Stimulated activated CD4-positive, alpha-beta T cell treated with anti-CD3 and anti-CD28 coated beads, Interleukin-4, amount 100 ng/mL, for 4 hours (primary cell): ENCODE measurements at regions not wholly inside any gene's neighbourhood (a gene's known extent, or its start where the extent isn't known, plus 50 kb on each side); places are given as distances from the start of the nearest gene placed in this dataset.

Experiments
- DNase-seq, 2 experiments: peaks; one replicate each; pipeline ENCODE4 v3.0.0-alpha.2; 2020

DNA sequence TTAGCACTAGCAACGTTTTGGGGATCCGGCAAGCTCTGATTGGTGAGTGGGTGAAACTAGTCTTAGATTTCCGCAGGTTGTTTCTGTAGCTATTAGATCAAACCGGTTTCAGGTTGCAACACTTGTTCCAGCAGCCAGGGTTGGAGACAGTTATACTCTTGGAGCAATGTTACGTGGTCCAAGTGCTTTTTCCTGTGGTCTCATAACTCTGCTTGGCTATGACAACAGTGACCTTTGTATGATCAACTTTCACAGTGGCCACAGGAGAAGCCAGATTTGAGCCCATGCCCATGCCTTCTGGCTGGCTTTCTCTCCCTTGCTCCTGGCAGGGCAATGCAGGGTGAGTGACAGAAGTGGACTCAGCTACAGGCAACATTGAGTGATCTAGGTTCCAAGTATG is 84.5 kb upstream of the TAF1B start:
- no peak for DNase-seq

GRCh38 chr2:9760069-9760901 is 83.0 kb upstream of the TAF1B start:
- DNase-seq: no peak

GRCh38 chr2:9760902-9761228 is 82.4 kb upstream of the TAF1B start:
- no peak for DNase-seq

DNA sequence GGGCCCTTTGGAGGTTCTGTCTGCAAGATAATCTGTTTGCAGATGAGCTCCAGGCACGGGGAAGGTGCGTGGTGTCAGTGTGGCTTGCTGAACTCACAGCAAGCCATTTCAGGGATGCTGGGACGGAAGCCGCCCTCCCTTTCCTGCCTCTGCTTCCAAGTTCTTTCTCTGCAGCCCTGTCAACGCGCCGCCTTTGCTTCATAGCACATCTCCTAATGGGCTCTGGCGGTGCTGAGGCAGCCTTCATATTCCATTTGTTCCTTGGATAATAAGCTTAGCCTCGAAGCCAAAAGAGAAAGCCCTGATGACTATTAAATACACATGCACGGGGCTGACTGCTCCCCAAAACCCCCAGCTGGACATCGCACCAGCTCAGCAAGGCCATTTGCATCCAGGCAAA is 81.7 kb upstream of the TAF1B start:
- DNase-seq: no peak

- no peak for DNase-seq
Observed at GRCh38 chr2:9762164-9762563, 81.1 kb upstream of the TAF1B start.

GRCh38 chr2:9762941-9763340 is 80.3 kb upstream of the TAF1B start:
- no peak for DNase-seq

- peak in 1 of 2 experiments; percentile 29 for DNase-seq
Observed at GRCh38 chr2:9763356-9764152, 79.7 kb upstream of the TAF1B start.

GRCh38 chr2:9764153-9764778 is 79.0 kb upstream of the TAF1B start:
- DNase-seq: no peak

DNA sequence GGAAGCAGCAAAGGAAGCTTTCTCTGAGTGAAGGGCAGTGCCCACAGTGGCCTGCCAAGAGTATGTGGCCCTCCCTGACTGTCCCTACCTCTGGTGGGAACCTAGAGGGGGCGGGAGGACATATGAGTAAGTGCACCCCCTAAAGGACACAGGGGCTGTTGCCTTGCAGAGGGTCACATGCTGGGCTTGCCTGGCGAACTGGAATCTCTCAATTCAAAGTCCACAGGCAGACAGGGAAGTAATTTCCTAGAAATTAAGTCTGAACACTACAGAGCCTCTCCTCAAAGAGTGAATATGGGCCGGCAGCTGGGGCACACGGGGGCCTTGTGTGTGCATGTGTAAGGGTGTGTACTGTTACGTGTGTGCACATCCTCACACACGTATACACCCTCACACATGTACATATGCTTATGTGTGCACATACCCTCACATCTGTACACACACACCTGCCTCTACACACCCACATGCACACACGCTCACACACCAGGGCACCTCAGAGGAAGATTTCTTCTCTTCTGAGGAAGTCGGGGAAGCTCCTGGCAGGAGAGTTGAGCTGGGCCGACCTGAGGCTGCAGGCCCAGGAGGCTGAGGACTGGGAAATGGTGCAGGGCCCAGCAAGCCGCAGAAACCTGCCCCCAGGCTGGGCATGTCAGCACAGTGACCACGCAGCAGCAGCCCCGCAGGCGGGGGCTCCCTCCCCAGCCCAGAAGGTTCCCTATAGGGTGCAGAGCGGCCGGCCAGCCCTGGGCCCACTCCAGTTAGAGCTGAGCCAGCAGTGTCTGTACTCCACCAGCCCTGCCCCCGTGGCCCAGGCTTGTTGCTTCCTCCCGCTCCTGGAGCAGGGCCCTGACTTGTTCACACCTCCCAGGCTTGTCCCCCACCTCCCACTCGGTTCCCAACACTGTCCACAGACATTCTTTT is 77.4 kb upstream of the TAF1B start:
- DNase-seq: no peak

DNA sequence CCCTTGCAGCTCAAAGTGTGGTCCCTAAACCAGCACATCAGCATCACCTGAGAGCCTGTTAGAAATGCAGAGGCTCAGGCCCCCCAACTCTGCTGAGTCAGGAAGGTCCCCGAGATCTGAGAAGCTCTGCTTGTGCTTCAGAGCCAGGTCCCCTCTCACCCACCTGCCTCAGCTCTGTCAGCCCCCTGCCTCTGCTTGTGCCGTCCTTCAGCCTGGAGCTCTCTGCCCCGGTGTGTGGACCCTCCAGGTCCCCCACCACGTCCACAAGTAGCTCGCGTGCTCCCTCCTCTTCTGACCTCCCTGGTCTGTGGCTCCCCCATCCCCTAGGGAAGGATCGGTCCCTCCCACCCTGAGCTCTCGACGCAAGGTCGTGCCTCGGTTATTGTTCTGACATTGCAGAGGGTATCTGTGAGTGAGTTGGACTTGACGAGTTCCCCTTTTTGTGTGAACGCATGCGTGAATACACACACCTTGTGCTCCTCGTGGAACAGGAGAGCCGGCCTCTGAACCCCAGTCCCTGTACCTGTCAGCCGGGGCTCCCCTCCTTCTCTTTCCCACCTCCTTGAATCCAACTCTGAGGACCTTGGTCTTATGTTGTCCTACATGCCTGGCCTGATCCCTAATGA is 75.5 kb upstream of the TAF1B start:
- no peak for DNase-seq

DNA sequence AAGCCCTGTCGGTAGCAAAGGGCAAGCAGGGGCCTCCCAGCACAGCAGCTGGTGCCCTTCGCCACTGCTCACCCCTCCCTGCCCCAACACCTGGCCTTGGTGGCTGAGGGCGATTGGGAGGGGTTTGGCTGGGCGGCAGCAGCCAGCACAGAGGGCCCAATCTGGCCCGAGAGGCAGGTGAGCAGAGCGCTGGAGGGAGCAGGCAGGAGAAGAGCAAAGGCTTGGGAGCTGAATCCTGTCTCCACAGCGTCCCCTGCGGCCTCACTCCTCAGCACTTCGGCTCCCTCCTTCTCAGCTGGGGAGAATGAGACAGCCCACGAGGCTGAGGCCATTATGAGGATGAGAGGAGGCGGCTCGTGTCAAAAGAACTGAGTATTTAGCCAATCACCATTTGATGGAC is 74.9 kb upstream of the TAF1B start:
- DNase-seq: no peak

DNA sequence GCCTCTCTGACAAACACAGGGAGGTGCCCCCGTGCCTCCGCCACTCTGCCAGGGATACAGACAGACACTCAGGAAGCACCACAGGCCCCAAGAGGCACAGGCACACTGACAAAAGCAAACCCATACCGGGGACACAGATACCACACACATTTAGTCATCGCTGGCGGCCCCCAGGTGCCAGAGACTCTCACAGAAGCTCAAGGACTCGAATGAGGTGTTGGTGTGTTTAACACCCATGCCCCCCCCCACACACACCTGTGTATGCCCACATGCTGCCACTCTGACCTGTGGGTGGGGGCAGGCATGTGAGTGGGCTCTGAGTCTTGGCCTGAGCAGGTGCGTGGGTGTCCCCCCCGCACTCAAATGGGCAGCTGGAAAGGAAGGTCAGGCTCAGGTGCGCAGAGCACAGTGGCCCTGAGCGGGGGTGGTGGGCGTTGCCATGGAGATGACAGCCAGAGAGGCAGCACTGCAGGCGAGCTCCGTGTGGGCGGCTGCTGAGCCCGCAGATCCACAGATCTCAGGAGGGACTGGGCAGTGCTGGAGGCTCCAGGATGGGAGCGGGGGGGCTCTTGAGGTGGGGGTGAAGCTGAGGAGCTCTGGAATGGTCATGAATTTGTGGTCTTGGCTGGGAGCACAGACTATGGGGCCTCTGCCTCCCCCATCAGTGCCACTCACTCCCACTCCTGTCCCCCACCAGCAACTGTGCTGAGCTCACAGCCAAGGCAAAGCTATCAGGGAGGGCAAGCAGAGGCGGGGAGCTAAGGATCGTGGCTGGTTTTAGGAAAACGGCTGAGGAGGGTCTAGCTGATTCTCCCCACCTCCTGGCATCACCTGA is 73.9 kb upstream of the TAF1B start:
- DNase-seq: peak; percentile 21 to 45

GRCh38 chr2:9770006-9770307 is 73.3 kb upstream of the TAF1B start:
- DNase-seq: no peak

GRCh38 chr2:9770308-9771100 is 72.8 kb upstream of the TAF1B start:
- peak; percentile 40 to 44 for DNase-seq

- no peak for DNase-seq
Observed at GRCh38 chr2:9771101-9771449, 72.2 kb upstream of the TAF1B start.

DNA sequence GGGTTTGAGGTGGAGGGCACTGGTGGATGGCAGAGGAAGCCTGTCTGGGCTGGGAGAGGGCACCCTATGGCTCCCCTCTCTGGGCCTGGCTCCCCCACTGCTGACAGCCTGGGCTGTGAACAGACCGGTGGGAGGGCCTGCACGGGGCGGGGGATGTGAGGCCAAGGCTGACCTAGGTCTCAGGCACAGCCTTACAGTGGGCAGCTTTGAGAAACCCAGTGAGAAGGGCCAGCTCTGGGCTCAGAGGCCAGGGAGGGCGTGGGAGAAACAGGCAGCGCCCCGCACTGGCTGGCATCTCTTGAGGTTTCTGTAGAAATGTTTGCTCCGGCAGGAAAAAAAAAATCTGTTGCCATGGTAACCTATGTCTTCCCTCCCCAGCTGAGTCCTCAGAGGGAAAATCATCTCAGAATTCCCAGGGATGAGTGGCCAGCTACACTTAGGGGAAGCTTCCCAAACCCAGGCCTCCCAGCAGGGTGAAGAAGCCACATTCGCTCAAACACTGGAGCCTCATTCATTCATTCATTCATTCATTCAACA is 71.7 kb upstream of the TAF1B start:
- no peak for DNase-seq

DNA sequence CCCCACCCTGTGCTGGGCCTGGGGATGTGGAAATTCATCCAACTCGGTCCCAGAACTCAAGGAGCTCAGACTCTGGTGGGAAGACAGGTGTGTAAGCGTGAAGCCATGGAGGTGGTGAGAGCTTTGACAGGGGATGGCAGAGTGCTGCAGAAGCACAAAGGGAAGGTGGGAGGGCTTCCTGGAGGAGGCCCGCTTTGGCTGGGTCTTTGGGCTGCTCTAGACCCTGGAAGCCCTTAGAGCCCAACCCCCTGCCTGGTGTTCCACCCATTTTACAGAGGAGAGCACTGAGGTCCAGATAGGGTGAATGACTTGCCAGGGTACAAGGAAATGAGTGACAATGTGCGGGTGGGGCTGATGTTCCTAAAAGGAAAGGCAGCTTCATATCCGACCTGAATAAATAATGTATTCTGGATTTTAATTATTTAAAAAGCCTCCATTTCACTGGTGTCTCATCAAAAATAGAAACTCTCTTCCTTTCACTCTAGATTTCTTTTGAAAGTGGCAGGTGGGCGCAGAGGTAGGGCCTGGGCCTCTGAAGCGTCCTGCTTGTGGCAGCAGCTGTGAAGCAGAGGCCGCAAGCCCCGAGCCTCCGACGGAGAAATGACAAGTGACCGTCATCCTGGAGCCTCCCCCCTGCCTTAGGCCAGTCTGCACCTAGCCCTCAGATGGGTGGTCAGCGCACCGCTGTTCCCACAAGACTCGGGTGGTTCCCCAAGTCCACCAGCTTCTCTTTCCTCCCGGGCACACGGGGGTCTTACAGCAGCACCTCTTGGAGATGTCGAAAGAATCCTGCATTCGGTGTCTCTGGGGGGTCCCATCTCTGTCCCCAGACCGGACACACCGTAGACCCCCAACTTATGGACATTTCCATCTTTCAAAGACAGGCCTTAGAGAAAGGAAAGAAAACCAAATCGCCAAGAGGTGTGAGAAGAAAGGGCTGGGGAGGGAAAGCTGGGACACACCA is 71.0 kb upstream of the TAF1B start:
- DNase-seq: no peak

GRCh38 chr2:9772999-9773902 is 70.0 kb upstream of the TAF1B start:
- DNase-seq: no peak
